ENCODE measurements at regions not wholly inside any gene's neighbourhood (a gene's known extent, or its start where the extent isn't known, plus 50 kb on each side); places are given as distances from the start of the nearest gene placed in this dataset.

GRCh38 chr17:77459018-77459755 is 318.4 kb downstream of the SEC14L1 start:
- peaks cover 5 to 79% (median 54%) of the 10 kb centered on the region in 4 donors for H3K4me1 Mint-ChIP-seq
- H3K27ac Mint-ChIP-seq = peak overlapping the region; percentile 99 to 100 (median 99)
- peak; percentile 4 to 6 for ATAC-seq (ENCODE audit: low read depth in 2 of 2)
- H3K27ac ChIP-seq (ENCODE audit: insufficient read depth, low read length, poor library complexity, severe bottlenecking) = peak overlapping the region; percentile 91
- H3K4me1 ChIP-seq (ENCODE audit: control insufficient read depth, insufficient read depth, low read length, poor library complexity, severe bottlenecking) = peaks cover 94% of the 10 kb centered on the region
- no peak for DNase-seq
- H3K36me3 ChIP-seq (ENCODE audit: control insufficient read depth, insufficient read depth, low read length) = peaks cover 4% of the 10 kb centered on the region
- H3K9me3 ChIP-seq (ENCODE audit: control insufficient read depth in 2 of 2, low read length in 2 of 2) = no peaks in the 10 kb centered on the region
- H3K36me3 Mint-ChIP-seq = peaks cover 22% of the 10 kb centered on the region
- peaks cover 0 to 1% (median 0%) of the 10 kb centered on the region in 7 donors for H3K9me3 Mint-ChIP-seq
- H3K4me3 ChIP-seq (ENCODE audit: low read depth, low read length) = peak overlapping the region; percentile 81
- H3K4me3 Mint-ChIP-seq = peak overlapping the region; percentile 91 to 100 (median 96)
- H3K27me3 ChIP-seq (ENCODE audit: control insufficient read depth, insufficient read depth, low read length) = no peaks in the 10 kb centered on the region
- peaks cover 4% of the 10 kb centered on the region for H3K27me3 Mint-ChIP-seq

- H3K36me3 Mint-ChIP-seq = peaks cover 22% of the 10 kb centered on the region
- no peak for DNase-seq
- peaks cover 4% of the 10 kb centered on the region for H3K36me3 ChIP-seq (ENCODE audit: control insufficient read depth, insufficient read depth, low read length)
- peaks cover 12 to 87% (median 58%) of the 10 kb centered on the region in 4 donors for H3K4me1 Mint-ChIP-seq
- H3K27ac ChIP-seq (ENCODE audit: insufficient read depth, low read length, poor library complexity, severe bottlenecking) = peak overlapping the region; percentile 91
- H3K4me3 ChIP-seq (ENCODE audit: low read depth, low read length) = peak overlapping the region; percentile 74
- peak overlapping the region; percentile 99 to 100 (median 99) for H3K27ac Mint-ChIP-seq
- H3K4me1 ChIP-seq (ENCODE audit: control insufficient read depth, insufficient read depth, low read length, poor library complexity, severe bottlenecking) = peaks cover 99% of the 10 kb centered on the region
- H3K27me3 Mint-ChIP-seq = peaks cover 4% of the 10 kb centered on the region
- no peaks in the 10 kb centered on the region for H3K27me3 ChIP-seq (ENCODE audit: control insufficient read depth, insufficient read depth, low read length)
- H3K9me3 ChIP-seq (ENCODE audit: control insufficient read depth in 2 of 2, low read length in 2 of 2) = no peaks in the 10 kb centered on the region
- H3K4me3 Mint-ChIP-seq = peak overlapping the region; percentile 91 to 100 (median 96)
- no peak for ATAC-seq (ENCODE audit: low read depth in 2 of 2)
- H3K9me3 Mint-ChIP-seq = peaks cover 0 to 1% (median 0%) of the 10 kb centered on the region in 7 donors
These were observed 319.8 kb downstream of the SEC14L1 start for GRCh38 chr17:77460514-77461046.

- peak overlapping the region; percentile 92 to 100 (median 99) for H3K27ac Mint-ChIP-seq
- no peaks in the 10 kb centered on the region for H3K9me3 ChIP-seq (ENCODE audit: control insufficient read depth in 2 of 2, low read length in 2 of 2)
- H3K4me3 Mint-ChIP-seq = peak overlapping the region; percentile 85 to 96 (median 90)
- H3K9me3 Mint-ChIP-seq = peaks cover 0 to 1% (median 0%) of the 10 kb centered on the region in 7 donors
- ATAC-seq (ENCODE audit: low read depth in 2 of 2) = no peak
- peaks cover 5% of the 10 kb centered on the region for H3K36me3 ChIP-seq (ENCODE audit: control insufficient read depth, insufficient read depth, low read length)
- H3K4me1 ChIP-seq (ENCODE audit: control insufficient read depth, insufficient read depth, low read length, poor library complexity, severe bottlenecking) = peaks cover 100% of the 10 kb centered on the region
- H3K27me3 Mint-ChIP-seq = peaks cover 4% of the 10 kb centered on the region
- H3K27me3 ChIP-seq (ENCODE audit: control insufficient read depth, insufficient read depth, low read length) = no peaks in the 10 kb centered on the region
- peaks cover 12 to 92% (median 61%) of the 10 kb centered on the region in 4 donors for H3K4me1 Mint-ChIP-seq
- peak overlapping the region; percentile 91 for H3K27ac ChIP-seq (ENCODE audit: insufficient read depth, low read length, poor library complexity, severe bottlenecking)
- peak in 1 of 3 donors; percentile 34 for DNase-seq
- peak overlapping the region; percentile 79 for H3K4me3 ChIP-seq (ENCODE audit: low read depth, low read length)
- H3K36me3 Mint-ChIP-seq = peaks cover 24% of the 10 kb centered on the region
These were observed 320.7 kb downstream of the SEC14L1 start for GRCh38 chr17:77461277-77462057.

- Histone ChIP-seq H3K4me1 (ENCODE audit: control insufficient read depth, insufficient read depth, low read length, poor library complexity, severe bottlenecking) (peaks cover 100% of the 10 kb centered on the region), H3K27ac (ENCODE audit: insufficient read depth, low read length, poor library complexity, severe bottlenecking) (peak overlapping the region; percentile 91), H3K36me3 (ENCODE audit: control insufficient read depth, insufficient read depth, low read length) (peaks cover 11% of the 10 kb centered on the region), H3K4me3 (ENCODE audit: low read depth, low read length) (peak overlapping the region; percentile 79), H3K27me3 (ENCODE audit: control insufficient read depth, insufficient read depth, low read length) (no peaks in the 10 kb centered on the region), H3K9me3 (ENCODE audit: control insufficient read depth in 2 of 2, low read length in 2 of 2) (no peaks in the 10 kb centered on the region)
- peaks cover 4% of the 10 kb centered on the region for H3K27me3 Mint-ChIP-seq
- peak overlapping the region; percentile 92 to 100 (median 99) for H3K27ac Mint-ChIP-seq
- DNase-seq (peak in 1 of 3 donors; percentile 88), ATAC-seq (ENCODE audit: low read depth in 2 of 2) (peak; percentile 16 to 19)
- H3K9me3 Mint-ChIP-seq = peaks cover 0 to 1% (median 0%) of the 10 kb centered on the region in 7 donors
- peaks cover 12 to 96% (median 64%) of the 10 kb centered on the region in 4 donors for H3K4me1 Mint-ChIP-seq
- H3K4me3 Mint-ChIP-seq = peak overlapping the region; percentile 85 to 96 (median 90)
- H3K36me3 Mint-ChIP-seq = peaks cover 30% of the 10 kb centered on the region
These were observed 321.3 kb downstream of the SEC14L1 start for GRCh38 chr17:77462090-77462489.

- peaks cover 100% of the 10 kb centered on the region for H3K4me1 ChIP-seq (ENCODE audit: control insufficient read depth, insufficient read depth, low read length, poor library complexity, severe bottlenecking)
- H3K4me1 Mint-ChIP-seq = peaks cover 12 to 95% (median 60%) of the 10 kb centered on the region in 4 donors
- H3K27me3 ChIP-seq (ENCODE audit: control insufficient read depth, insufficient read depth, low read length) = no peaks in the 10 kb centered on the region
- no peaks in the 10 kb centered on the region for H3K9me3 Mint-ChIP-seq
- H3K36me3 ChIP-seq (ENCODE audit: control insufficient read depth, insufficient read depth, low read length) = peaks cover 15% of the 10 kb centered on the region
- H3K27ac Mint-ChIP-seq = peak overlapping the region; percentile 92 to 100 (median 99)
- DNase-seq (no peak), ATAC-seq (ENCODE audit: low read depth in 2 of 2) (no peak)
- peak overlapping the region; percentile 91 for H3K27ac ChIP-seq (ENCODE audit: insufficient read depth, low read length, poor library complexity, severe bottlenecking)
- peak overlapping the region; percentile 47 for H3K4me3 ChIP-seq (ENCODE audit: low read depth, low read length)
- no peaks in the 10 kb centered on the region for H3K9me3 ChIP-seq (ENCODE audit: control insufficient read depth in 2 of 2, low read length in 2 of 2)
- H3K4me3 Mint-ChIP-seq = peak overlapping the region; percentile 85 to 96 (median 90)
- peaks cover 31% of the 10 kb centered on the region for H3K36me3 Mint-ChIP-seq
- peaks cover 4% of the 10 kb centered on the region for H3K27me3 Mint-ChIP-seq
These were observed 322.1 kb downstream of the SEC14L1 start for GRCh38 chr17:77462553-77463497.

- Histone ChIP-seq H3K9me3 (ENCODE audit: control insufficient read depth in 2 of 2, low read length in 2 of 2) (no peaks in the 10 kb centered on the region), H3K36me3 (ENCODE audit: control insufficient read depth, insufficient read depth, low read length) (peaks cover 29% of the 10 kb centered on the region), H3K4me3 (ENCODE audit: low read depth, low read length) (peak overlapping the region; percentile 49), H3K27me3 (ENCODE audit: control insufficient read depth, insufficient read depth, low read length) (no peaks in the 10 kb centered on the region), H3K27ac (ENCODE audit: insufficient read depth, low read length, poor library complexity, severe bottlenecking) (peak overlapping the region; percentile 91), H3K4me1 (ENCODE audit: control insufficient read depth, insufficient read depth, low read length, poor library complexity, severe bottlenecking) (peaks cover 98% of the 10 kb centered on the region)
- no peak for ATAC-seq (ENCODE audit: low read depth in 2 of 2)
- Mint-ChIP-seq H3K36me3 (peaks cover 42% of the 10 kb centered on the region), H3K27ac (peak overlapping the region; percentile 95 to 98 (median 96)), H3K4me1 (peaks cover 12 to 95% (median 59%) of the 10 kb centered on the region in 4 donors), H3K27me3 (no peaks in the 10 kb centered on the region), H3K4me3 (peak overlapping the region; percentile 34 to 89 (median 84)), H3K9me3 (no peaks in the 10 kb centered on the region)
- DNase-seq = no peak
These were observed 324.2 kb downstream of the SEC14L1 start for GRCh38 chr17:77464988-77465357.
